GM23338 (cell line): ENCODE measurements at regions not wholly inside any gene's neighbourhood (a gene's known extent, or its start where the extent isn't known, plus 50 kb on each side); places are given as distances from the start of the nearest gene placed in this dataset.

ENCODE experiments used
- ATAC-seq: fragments of 200-7000 bp; cut with Tn5 transposase; 3 replicates; pipeline ENCODE4 v1.9.1; 2020
- DNase-seq: peaks from one replicate; pipeline ENCODE4 v3.0.0-alpha.2; 2015; ENCODE audit warnings: low spot score
- H2AFZ ChIP-seq: fragments of 200-600 bp; sonication (generic); 2 replicates; pipeline ENCODE4 v1.8.0; 2016; ENCODE audit warnings: antibody characterized with exemption, mild to moderate bottlenecking, moderate library complexity
- H3F3A ChIP-seq: fragments of 200-600 bp; sonication (generic); replicated peaks from 2 replicates; pipeline ENCODE4 v1.8.0; 2017; ENCODE audit warnings: antibody characterized with exemption, mixed run types, low read depth
- H3K27ac ChIP-seq: fragments of 200-600 bp; sonication (generic); 2 replicates; pipeline ENCODE4 v1.6.1; 2016; ENCODE audit warnings: low read depth
- H3K27me3 ChIP-seq: fragments of 200-600 bp; sonication (generic); 2 replicates; pipeline ENCODE4 v1.8.0; 2016; ENCODE audit warnings: mild to moderate bottlenecking, mixed run types, moderate library complexity; ENCODE audit not compliant: insufficient read depth
- H3K36me3 ChIP-seq: fragments of 200-600 bp; sonication (generic); 2 replicates; pipeline ENCODE4 v1.8.0; 2016; ENCODE audit warnings: mild to moderate bottlenecking; ENCODE audit not compliant: insufficient read depth
- H3K4me1 ChIP-seq: fragments of 200-600 bp; sonication (generic); 2 replicates; pipeline ENCODE4 v1.8.0; 2016; ENCODE audit warnings: mild to moderate bottlenecking, moderate library complexity; ENCODE audit not compliant: insufficient read depth
- H3K4me2 ChIP-seq: fragments of 200-600 bp; sonication (generic); 2 replicates; pipeline ENCODE4 v1.7.1; 2017; ENCODE audit warnings: mixed run types
- H3K4me3 ChIP-seq: fragments of 200-600 bp; sonication (generic); 2 replicates; pipeline ENCODE4 v1.6.1; 2016; ENCODE audit warnings: mixed run types
- H3K79me2 ChIP-seq: fragments of 200-600 bp; sonication (generic); replicated peaks from 2 replicates; pipeline ENCODE4 v1.8.0; 2017; ENCODE audit warnings: mild to moderate bottlenecking; ENCODE audit not compliant: insufficient read depth
- H3K9me2 ChIP-seq: fragments of 200-600 bp; sonication (generic); 2 replicates; pipeline ENCODE4 v1.8.0; 2017; ENCODE audit not compliant: insufficient read depth
- H4K20me1 ChIP-seq: fragments of 200-600 bp; sonication (generic); replicated peaks from 2 replicates; pipeline ENCODE4 v1.8.0; 2017; ENCODE audit warnings: mild to moderate bottlenecking; ENCODE audit not compliant: insufficient read depth
- H3K27ac Mint-ChIP-seq: 2 replicates; pipeline ENCODE4 v1.8.0; 2020; ENCODE audit warnings: inconsistent platforms, mild to moderate bottlenecking, moderate library complexity, mixed read lengths
- H3K27me3 Mint-ChIP-seq: 3 replicates; pipeline ENCODE4 v1.8.0; 2022; ENCODE audit warnings: low read depth, mild to moderate bottlenecking, moderate library complexity, mixed read lengths, inconsistent platforms; ENCODE audit not compliant: insufficient read depth, poor library complexity
- H3K36me3 Mint-ChIP-seq: 3 replicates; pipeline ENCODE4 v1.8.0; 2021; ENCODE audit warnings: low read depth, mild to moderate bottlenecking, inconsistent platforms, moderate library complexity, mixed read lengths
- H3K4me1 Mint-ChIP-seq: 3 replicates; pipeline ENCODE4 v1.8.0; 2020; ENCODE audit warnings: mild to moderate bottlenecking, inconsistent platforms, mixed read lengths
- H3K4me3 Mint-ChIP-seq: 3 replicates; pipeline ENCODE4 v1.8.0; 2021; ENCODE audit warnings: moderate library complexity, mild to moderate bottlenecking, inconsistent platforms, mixed read lengths
- H3K9me3 Mint-ChIP-seq: 3 replicates; pipeline ENCODE4 v1.8.0; 2020; ENCODE audit warnings: moderate library complexity, mild to moderate bottlenecking, inconsistent platforms, mixed read lengths
- CREB1 ChIP-seq: fragments of 250-450 bp; sonication (Bioruptor Pico); IDR thresholded peaks from 2 replicates; pipeline ENCODE4 v1.5.0; 2020; ENCODE audit warnings: low read depth, mild to moderate bottlenecking, moderate library complexity
- EZH2 ChIP-seq: fragments of 200-600 bp; sonication (generic); IDR thresholded peaks from one replicate; pipeline ENCODE4 v1.8.0; 2017; ENCODE audit warnings: antibody characterized with exemption, mild to moderate bottlenecking, low read depth; ENCODE audit not compliant: unreplicated experiment
- EZH2phosphoT487 ChIP-seq: fragments of 200-600 bp; sonication (generic); IDR thresholded peaks from one replicate; pipeline ENCODE4 v1.8.1; 2018; ENCODE audit warnings: antibody characterized with exemption; ENCODE audit not compliant: unreplicated experiment
- JUNB ChIP-seq: IDR thresholded peaks from one replicate; pipeline ENCODE4 v1.6.1; 2016; ENCODE audit warnings: antibody characterized with exemption; ENCODE audit not compliant: unreplicated experiment
- NANOG ChIP-seq: IDR thresholded peaks from 2 replicates; pipeline ENCODE4 v1.6.1; 2016; ENCODE audit warnings: antibody characterized with exemption, borderline replicate concordance
- POLR2AphosphoS5 ChIP-seq: IDR thresholded peaks from 2 replicates; pipeline ENCODE4 v1.6.1; 2016; ENCODE audit warnings: antibody characterized with exemption, low read depth
- STAT1 ChIP-seq: IDR thresholded peaks from one replicate; pipeline ENCODE4 v1.6.1; 2016; ENCODE audit warnings: antibody characterized with exemption; ENCODE audit not compliant: unreplicated experiment
- ZNF114 ChIP-seq: fragments of 250-450 bp; sonication (Bioruptor Pico); IDR thresholded peaks from 2 replicates; pipeline ENCODE4 v1.5.0; 2020; ENCODE audit warnings: mild to moderate bottlenecking, moderate library complexity
- ZNF331 ChIP-seq: fragments of 250-450 bp; sonication (Bioruptor Pico); IDR thresholded peaks from 2 replicates; pipeline ENCODE4 v1.5.0; 2020; ENCODE audit warnings: low read depth, mild to moderate bottlenecking, moderate library complexity
- TF ChIP-seq, protein P1 (sequence below): IDR thresholded peaks from 2 replicates; pipeline ENCODE4 v1.6.1; 2016; ENCODE audit warnings: antibody characterized with exemption
- TF ChIP-seq, protein P2 (sequence below), 2 experiments: fragments of 200-600 bp in 1 of 2; sonication (generic) in 1 of 2; conservative IDR thresholded peaks; 2 replicates each; pipeline versions ENCODE4 v1.5.1 to v1.6.1; 2016 to 2017; ENCODE audit warnings: antibody characterized with exemption in 2 of 2, low read depth in 2 of 2, mild to moderate bottlenecking in 2 of 2, moderate library complexity in 1 of 2
- TF ChIP-seq, protein P3 (sequence below): fragments of 250-450 bp; sonication (Bioruptor Pico); IDR thresholded peaks from 2 replicates; pipeline ENCODE4 v1.5.0; 2020; ENCODE audit warnings: mild to moderate bottlenecking, moderate library complexity

DNA sequence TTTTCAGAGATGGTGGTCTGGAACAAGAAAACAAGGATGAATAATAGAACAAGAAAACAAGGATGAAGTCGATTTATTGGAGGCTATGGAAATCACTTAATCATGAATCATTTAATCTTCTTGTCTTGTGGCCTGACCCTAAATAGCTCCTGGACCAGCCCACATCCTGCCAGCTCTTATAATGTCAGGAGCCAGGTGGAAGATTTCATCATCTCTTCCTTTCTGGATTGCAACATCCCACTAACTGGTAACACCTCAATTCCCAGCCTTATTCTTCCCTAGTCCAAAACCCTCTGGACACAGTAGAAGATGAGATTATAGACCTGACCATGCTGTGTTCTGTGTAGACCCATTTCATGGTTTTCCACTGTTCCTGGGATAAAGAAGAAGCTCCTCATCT lies 470.1 kb upstream of the USP9Y start:
- Mint-ChIP-seq H3K9me3 (peaks cover 74% of the 10 kb centered on the region), H3K27ac (no peak overlapping the region), H3K4me3 (no peak overlapping the region), H3K36me3 (peaks cover 2% of the 10 kb centered on the region; the same call in 1 of the 3 replicates), H3K27me3 (peaks cover 2% of the 10 kb centered on the region), H3K4me1 (no peaks in the 10 kb centered on the region)
- H2AFZ ChIP-seq = no peak overlapping the region
- no peaks in the 10 kb centered on the region for H3K79me2 ChIP-seq
- no peaks in the 10 kb centered on the region for H3K27me3 ChIP-seq
- ATAC-seq (no peak), DNase-seq (no peak)
- H3F3A ChIP-seq = no peaks in the 10 kb centered on the region
- no peak overlapping the region for H3K27ac ChIP-seq
- H3K9me2 ChIP-seq = no peaks in the 10 kb centered on the region
- no peaks in the 10 kb centered on the region for H3K4me1 ChIP-seq
- no peak overlapping the region for H3K4me2 ChIP-seq
- no peak overlapping the region for H3K4me3 ChIP-seq
- H3K36me3 ChIP-seq = no peaks in the 10 kb centered on the region
- TF ChIP-seq POLR2AphosphoS5 (no peak), JUNB (no peak), CREB1 (no peak), ZNF331 (no peak)
- H4K20me1 ChIP-seq = no peaks in the 10 kb centered on the region

DNA sequence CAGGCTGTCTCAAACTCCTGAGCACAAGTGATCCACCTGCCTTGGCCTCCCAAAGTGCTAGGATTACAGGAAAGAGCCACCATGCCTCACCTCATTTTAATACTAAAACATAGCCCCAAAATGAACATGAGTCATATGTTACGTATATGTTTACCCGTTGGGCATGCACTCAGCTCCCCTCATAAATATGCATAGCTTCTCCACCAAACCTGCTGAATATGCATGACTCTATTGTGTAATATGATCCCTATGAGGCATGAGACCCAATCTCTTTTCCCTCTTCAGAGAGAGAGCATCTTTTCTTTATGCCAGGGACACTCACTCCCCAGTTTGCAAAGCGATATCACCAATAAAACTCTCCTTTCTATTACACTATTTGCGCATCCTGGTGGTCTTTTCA lies 464.6 kb upstream of the USP9Y start:
- Histone ChIP-seq H3F3A (no peaks in the 10 kb centered on the region), H3K79me2 (no peaks in the 10 kb centered on the region), H3K4me3 (no peak overlapping the region), H3K27ac (no peak overlapping the region), H3K36me3 (no peaks in the 10 kb centered on the region), H3K9me2 (no peaks in the 10 kb centered on the region), H2AFZ (no peak overlapping the region), H3K27me3 (no peaks in the 10 kb centered on the region), H3K4me2 (no peak overlapping the region), H3K4me1 (no peaks in the 10 kb centered on the region), H4K20me1 (no peaks in the 10 kb centered on the region)
- DNase-seq = no peak
- Mint-ChIP-seq H3K27ac (no peak overlapping the region), H3K36me3 (peaks cover 6% of the 10 kb centered on the region; the same call in 2 of the 3 replicates), H3K9me3 (peaks cover 77% of the 10 kb centered on the region), H3K4me3 (no peak overlapping the region), H3K27me3 (peaks cover 2% of the 10 kb centered on the region), H3K4me1 (peaks cover 3% of the 10 kb centered on the region; the same call in 2 of the 3 replicates)
- no peak for ATAC-seq
- TF ChIP-seq ZNF114 (CRISPR knock-in tag) (no peak), NANOG (no peak), STAT1 (no peak), EZH2phosphoT487 (no peak), EZH2 (no peak)
- TF ChIP-seq, protein P1, sequence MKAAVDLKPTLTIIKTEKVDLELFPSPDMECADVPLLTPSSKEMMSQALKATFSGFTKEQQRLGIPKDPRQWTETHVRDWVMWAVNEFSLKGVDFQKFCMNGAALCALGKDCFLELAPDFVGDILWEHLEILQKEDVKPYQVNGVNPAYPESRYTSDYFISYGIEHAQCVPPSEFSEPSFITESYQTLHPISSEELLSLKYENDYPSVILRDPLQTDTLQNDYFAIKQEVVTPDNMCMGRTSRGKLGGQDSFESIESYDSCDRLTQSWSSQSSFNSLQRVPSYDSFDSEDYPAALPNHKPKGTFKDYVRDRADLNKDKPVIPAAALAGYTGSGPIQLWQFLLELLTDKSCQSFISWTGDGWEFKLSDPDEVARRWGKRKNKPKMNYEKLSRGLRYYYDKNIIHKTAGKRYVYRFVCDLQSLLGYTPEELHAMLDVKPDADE = no peak
- TF ChIP-seq, protein P2, sequence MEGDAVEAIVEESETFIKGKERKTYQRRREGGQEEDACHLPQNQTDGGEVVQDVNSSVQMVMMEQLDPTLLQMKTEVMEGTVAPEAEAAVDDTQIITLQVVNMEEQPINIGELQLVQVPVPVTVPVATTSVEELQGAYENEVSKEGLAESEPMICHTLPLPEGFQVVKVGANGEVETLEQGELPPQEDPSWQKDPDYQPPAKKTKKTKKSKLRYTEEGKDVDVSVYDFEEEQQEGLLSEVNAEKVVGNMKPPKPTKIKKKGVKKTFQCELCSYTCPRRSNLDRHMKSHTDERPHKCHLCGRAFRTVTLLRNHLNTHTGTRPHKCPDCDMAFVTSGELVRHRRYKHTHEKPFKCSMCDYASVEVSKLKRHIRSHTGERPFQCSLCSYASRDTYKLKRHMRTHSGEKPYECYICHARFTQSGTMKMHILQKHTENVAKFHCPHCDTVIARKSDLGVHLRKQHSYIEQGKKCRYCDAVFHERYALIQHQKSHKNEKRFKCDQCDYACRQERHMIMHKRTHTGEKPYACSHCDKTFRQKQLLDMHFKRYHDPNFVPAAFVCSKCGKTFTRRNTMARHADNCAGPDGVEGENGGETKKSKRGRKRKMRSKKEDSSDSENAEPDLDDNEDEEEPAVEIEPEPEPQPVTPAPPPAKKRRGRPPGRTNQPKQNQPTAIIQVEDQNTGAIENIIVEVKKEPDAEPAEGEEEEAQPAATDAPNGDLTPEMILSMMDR (conservative IDR thresholded peaks at IDR 0.05; ENCODE audit: low read depth in 2 of 2) = no peak
- TF ChIP-seq, protein P3, sequence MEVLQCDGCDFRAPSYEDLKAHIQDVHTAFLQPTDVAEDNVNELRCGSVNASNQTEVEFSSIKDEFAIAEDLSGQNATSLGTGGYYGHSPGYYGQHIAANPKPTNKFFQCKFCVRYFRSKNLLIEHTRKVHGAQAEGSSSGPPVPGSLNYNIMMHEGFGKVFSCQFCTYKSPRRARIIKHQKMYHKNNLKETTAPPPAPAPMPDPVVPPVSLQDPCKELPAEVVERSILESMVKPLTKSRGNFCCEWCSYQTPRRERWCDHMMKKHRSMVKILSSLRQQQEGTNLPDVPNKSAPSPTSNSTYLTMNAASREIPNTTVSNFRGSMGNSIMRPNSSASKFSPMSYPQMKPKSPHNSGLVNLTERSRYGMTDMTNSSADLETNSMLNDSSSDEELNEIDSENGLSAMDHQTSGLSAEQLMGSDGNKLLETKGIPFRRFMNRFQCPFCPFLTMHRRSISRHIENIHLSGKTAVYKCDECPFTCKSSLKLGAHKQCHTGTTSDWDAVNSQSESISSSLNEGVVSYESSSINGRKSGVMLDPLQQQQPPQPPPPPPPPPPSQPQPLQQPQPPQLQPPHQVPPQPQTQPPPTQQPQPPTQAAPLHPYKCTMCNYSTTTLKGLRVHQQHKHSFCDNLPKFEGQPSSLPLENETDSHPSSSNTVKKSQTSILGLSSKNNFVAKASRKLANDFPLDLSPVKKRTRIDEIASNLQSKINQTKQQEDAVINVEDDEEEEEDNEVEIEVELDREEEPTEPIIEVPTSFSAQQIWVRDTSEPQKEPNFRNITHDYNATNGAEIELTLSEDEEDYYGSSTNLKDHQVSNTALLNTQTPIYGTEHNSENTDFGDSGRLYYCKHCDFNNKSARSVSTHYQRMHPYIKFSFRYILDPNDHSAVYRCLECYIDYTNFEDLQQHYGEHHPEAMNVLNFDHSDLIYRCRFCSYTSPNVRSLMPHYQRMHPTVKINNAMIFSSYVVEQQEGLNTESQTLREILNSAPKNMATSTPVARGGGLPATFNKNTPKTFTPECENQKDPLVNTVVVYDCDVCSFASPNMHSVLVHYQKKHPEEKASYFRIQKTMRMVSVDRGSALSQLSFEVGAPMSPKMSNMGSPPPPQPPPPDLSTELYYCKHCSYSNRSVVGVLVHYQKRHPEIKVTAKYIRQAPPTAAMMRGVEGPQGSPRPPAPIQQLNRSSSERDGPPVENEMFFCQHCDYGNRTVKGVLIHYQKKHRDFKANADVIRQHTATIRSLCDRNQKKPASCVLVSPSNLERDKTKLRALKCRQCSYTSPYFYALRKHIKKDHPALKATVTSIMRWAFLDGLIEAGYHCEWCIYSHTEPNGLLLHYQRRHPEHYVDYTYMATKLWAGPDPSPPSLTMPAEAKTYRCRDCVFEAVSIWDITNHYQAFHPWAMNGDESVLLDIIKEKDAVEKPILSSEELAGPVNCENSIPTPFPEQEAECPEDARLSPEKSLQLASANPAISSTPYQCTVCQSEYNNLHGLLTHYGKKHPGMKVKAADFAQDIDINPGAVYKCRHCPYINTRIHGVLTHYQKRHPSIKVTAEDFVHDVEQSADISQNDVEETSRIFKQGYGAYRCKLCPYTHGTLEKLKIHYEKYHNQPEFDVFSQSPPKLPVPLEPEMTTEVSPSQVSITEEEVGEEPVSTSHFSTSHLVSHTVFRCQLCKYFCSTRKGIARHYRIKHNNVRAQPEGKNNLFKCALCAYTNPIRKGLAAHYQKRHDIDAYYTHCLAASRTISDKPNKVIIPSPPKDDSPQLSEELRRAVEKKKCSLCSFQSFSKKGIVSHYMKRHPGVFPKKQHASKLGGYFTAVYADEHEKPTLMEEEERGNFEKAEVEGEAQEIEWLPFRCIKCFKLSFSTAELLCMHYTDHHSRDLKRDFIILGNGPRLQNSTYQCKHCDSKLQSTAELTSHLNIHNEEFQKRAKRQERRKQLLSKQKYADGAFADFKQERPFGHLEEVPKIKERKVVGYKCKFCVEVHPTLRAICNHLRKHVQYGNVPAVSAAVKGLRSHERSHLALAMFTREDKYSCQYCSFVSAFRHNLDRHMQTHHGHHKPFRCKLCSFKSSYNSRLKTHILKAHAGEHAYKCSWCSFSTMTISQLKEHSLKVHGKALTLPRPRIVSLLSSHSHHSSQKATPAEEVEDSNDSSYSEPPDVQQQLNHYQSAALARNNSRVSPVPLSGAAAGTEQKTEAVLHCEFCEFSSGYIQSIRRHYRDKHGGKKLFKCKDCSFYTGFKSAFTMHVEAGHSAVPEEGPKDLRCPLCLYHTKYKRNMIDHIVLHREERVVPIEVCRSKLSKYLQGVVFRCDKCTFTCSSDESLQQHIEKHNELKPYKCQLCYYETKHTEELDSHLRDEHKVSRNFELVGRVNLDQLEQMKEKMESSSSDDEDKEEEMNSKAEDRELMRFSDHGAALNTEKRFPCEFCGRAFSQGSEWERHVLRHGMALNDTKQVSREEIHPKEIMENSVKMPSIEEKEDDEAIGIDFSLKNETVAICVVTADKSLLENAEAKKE = no peak
